ENCODE measurements at regions not wholly inside any gene's neighbourhood (a gene's known extent, or its start where the extent isn't known, plus 50 kb on each side); places are given as distances from the start of the nearest gene placed in this dataset.

GRCh38 chr2:136175868-136176267 lies 57.9 kb upstream of the CXCR4 start:
- TF ChIP-seq CTCF (IDR thresholded peaks at IDR 0.05) (no peak), EP300 (IDR thresholded peaks at IDR 0.05) (no peak)
